GM23338 (cell line): ENCODE measurements at regions not wholly inside any gene's neighbourhood (a gene's known extent, or its start where the extent isn't known, plus 50 kb on each side); places are given as distances from the start of the nearest gene placed in this dataset.

Experiments
- ATAC-seq: fragments of 200-7000 bp; cut with Tn5 transposase; 3 replicates; pipeline ENCODE4 v1.9.1; 2020
- DNase-seq: peaks from one replicate; pipeline ENCODE4 v3.0.0-alpha.2; 2015; ENCODE audit warnings: low spot score
- H2AFZ ChIP-seq: fragments of 200-600 bp; sonication (generic); 2 replicates; pipeline ENCODE4 v1.8.0; 2016; ENCODE audit warnings: antibody characterized with exemption, mild to moderate bottlenecking, moderate library complexity
- H3F3A ChIP-seq: fragments of 200-600 bp; sonication (generic); replicated peaks from 2 replicates; pipeline ENCODE4 v1.8.0; 2017; ENCODE audit warnings: antibody characterized with exemption, mixed run types, low read depth
- H3K27ac ChIP-seq: fragments of 200-600 bp; sonication (generic); 2 replicates; pipeline ENCODE4 v1.6.1; 2016; ENCODE audit warnings: low read depth
- H3K27me3 ChIP-seq: fragments of 200-600 bp; sonication (generic); 2 replicates; pipeline ENCODE4 v1.8.0; 2016; ENCODE audit warnings: mild to moderate bottlenecking, mixed run types, moderate library complexity; ENCODE audit not compliant: insufficient read depth
- H3K36me3 ChIP-seq: fragments of 200-600 bp; sonication (generic); 2 replicates; pipeline ENCODE4 v1.8.0; 2016; ENCODE audit warnings: mild to moderate bottlenecking; ENCODE audit not compliant: insufficient read depth
- H3K4me1 ChIP-seq: fragments of 200-600 bp; sonication (generic); 2 replicates; pipeline ENCODE4 v1.8.0; 2016; ENCODE audit warnings: mild to moderate bottlenecking, moderate library complexity; ENCODE audit not compliant: insufficient read depth
- H3K4me2 ChIP-seq: fragments of 200-600 bp; sonication (generic); 2 replicates; pipeline ENCODE4 v1.7.1; 2017; ENCODE audit warnings: mixed run types
- H3K4me3 ChIP-seq: fragments of 200-600 bp; sonication (generic); 2 replicates; pipeline ENCODE4 v1.6.1; 2016; ENCODE audit warnings: mixed run types
- H3K79me2 ChIP-seq: fragments of 200-600 bp; sonication (generic); replicated peaks from 2 replicates; pipeline ENCODE4 v1.8.0; 2017; ENCODE audit warnings: mild to moderate bottlenecking; ENCODE audit not compliant: insufficient read depth
- H3K9me2 ChIP-seq: fragments of 200-600 bp; sonication (generic); 2 replicates; pipeline ENCODE4 v1.8.0; 2017; ENCODE audit not compliant: insufficient read depth
- H4K20me1 ChIP-seq: fragments of 200-600 bp; sonication (generic); replicated peaks from 2 replicates; pipeline ENCODE4 v1.8.0; 2017; ENCODE audit warnings: mild to moderate bottlenecking; ENCODE audit not compliant: insufficient read depth
- H3K27ac Mint-ChIP-seq: 2 replicates; pipeline ENCODE4 v1.8.0; 2020; ENCODE audit warnings: inconsistent platforms, mild to moderate bottlenecking, moderate library complexity, mixed read lengths
- H3K27me3 Mint-ChIP-seq: 3 replicates; pipeline ENCODE4 v1.8.0; 2022; ENCODE audit warnings: low read depth, mild to moderate bottlenecking, moderate library complexity, mixed read lengths, inconsistent platforms; ENCODE audit not compliant: insufficient read depth, poor library complexity
- H3K36me3 Mint-ChIP-seq: 3 replicates; pipeline ENCODE4 v1.8.0; 2021; ENCODE audit warnings: low read depth, mild to moderate bottlenecking, inconsistent platforms, moderate library complexity, mixed read lengths
- H3K4me1 Mint-ChIP-seq: 3 replicates; pipeline ENCODE4 v1.8.0; 2020; ENCODE audit warnings: mild to moderate bottlenecking, inconsistent platforms, mixed read lengths
- H3K4me3 Mint-ChIP-seq: 3 replicates; pipeline ENCODE4 v1.8.0; 2021; ENCODE audit warnings: moderate library complexity, mild to moderate bottlenecking, inconsistent platforms, mixed read lengths
- H3K9me3 Mint-ChIP-seq: 3 replicates; pipeline ENCODE4 v1.8.0; 2020; ENCODE audit warnings: moderate library complexity, mild to moderate bottlenecking, inconsistent platforms, mixed read lengths
- EZH2 ChIP-seq: fragments of 200-600 bp; sonication (generic); IDR thresholded peaks from one replicate; pipeline ENCODE4 v1.8.0; 2017; ENCODE audit warnings: antibody characterized with exemption, mild to moderate bottlenecking, low read depth; ENCODE audit not compliant: unreplicated experiment
- TF ChIP-seq, protein P1 (sequence below): IDR thresholded peaks from 2 replicates; pipeline ENCODE4 v1.6.1; 2016; ENCODE audit warnings: antibody characterized with exemption
- TF ChIP-seq, protein P2 (sequence below): fragments of 250-450 bp; sonication (Bioruptor Pico); IDR thresholded peaks from 2 replicates; pipeline ENCODE4 v1.5.0; 2020; ENCODE audit warnings: mild to moderate bottlenecking, moderate library complexity
- TF ChIP-seq, protein P3 (sequence below): IDR thresholded peaks from one replicate; pipeline ENCODE4 v1.6.1; 2018; ENCODE audit warnings: antibody characterized with exemption; ENCODE audit not compliant: unreplicated experiment

DNA sequence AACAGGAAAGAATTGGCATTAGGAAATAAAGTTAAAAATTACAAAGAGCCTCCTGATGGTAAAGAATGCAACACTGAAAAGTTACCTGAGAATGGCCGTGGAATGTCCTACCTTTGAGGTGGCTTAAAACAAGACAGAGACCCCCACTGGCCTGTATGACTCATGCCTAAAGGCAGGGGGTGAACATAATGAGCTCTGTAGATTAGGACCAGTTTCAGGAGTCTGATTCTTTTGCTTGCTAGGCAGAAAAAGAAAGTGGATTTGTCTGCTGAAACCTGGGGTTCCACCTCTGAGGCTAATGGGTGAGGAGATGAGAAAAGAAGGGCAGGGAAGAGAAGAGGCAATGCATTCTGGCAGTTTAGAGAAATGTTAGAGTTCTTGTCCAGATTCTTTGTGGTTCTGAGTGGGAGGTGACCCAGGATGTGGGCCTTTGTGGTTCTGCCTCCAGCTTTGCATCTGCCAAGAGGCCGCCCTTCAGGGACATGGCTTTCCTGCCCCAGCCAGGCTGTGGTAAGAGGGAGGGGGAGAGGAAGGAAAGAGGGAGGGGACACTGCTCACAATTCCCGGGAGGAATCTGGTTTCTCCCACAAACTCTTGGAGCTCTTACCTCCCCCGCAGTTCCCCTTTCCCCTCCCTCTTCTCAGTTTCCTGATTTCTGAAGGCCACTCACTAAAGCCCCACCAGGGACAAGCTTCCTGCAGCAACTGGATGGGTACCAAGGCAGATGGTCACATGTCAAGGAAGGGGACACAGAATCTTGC is 109.6 kb downstream of the EFNB1 start:
- Histone ChIP-seq H2AFZ (no peak overlapping the region), H3K9me2 (no peaks in the 10 kb centered on the region), H3K79me2 (no peaks in the 10 kb centered on the region), H3K4me3 (no peak overlapping the region), H3F3A (no peaks in the 10 kb centered on the region), H3K4me1 (no peaks in the 10 kb centered on the region), H3K4me2 (no peak overlapping the region), H3K27me3 (no peaks in the 10 kb centered on the region), H4K20me1 (no peaks in the 10 kb centered on the region), H3K27ac (no peak overlapping the region), H3K36me3 (no peaks in the 10 kb centered on the region)
- Mint-ChIP-seq H3K9me3 (no peaks in the 10 kb centered on the region), H3K27ac (no peak overlapping the region), H3K4me3 (no peak overlapping the region), H3K27me3 (peaks cover 3% of the 10 kb centered on the region), H3K36me3 (no peaks in the 10 kb centered on the region), H3K4me1 (peaks cover 3% of the 10 kb centered on the region; the same call in 2 of the 3 replicates)
- DNase-seq (no peak), ATAC-seq (no peak; the same call in 2 of the 3 replicates)
- TF ChIP-seq, protein P1, sequence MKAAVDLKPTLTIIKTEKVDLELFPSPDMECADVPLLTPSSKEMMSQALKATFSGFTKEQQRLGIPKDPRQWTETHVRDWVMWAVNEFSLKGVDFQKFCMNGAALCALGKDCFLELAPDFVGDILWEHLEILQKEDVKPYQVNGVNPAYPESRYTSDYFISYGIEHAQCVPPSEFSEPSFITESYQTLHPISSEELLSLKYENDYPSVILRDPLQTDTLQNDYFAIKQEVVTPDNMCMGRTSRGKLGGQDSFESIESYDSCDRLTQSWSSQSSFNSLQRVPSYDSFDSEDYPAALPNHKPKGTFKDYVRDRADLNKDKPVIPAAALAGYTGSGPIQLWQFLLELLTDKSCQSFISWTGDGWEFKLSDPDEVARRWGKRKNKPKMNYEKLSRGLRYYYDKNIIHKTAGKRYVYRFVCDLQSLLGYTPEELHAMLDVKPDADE: no peak
- TF ChIP-seq, protein P2, sequence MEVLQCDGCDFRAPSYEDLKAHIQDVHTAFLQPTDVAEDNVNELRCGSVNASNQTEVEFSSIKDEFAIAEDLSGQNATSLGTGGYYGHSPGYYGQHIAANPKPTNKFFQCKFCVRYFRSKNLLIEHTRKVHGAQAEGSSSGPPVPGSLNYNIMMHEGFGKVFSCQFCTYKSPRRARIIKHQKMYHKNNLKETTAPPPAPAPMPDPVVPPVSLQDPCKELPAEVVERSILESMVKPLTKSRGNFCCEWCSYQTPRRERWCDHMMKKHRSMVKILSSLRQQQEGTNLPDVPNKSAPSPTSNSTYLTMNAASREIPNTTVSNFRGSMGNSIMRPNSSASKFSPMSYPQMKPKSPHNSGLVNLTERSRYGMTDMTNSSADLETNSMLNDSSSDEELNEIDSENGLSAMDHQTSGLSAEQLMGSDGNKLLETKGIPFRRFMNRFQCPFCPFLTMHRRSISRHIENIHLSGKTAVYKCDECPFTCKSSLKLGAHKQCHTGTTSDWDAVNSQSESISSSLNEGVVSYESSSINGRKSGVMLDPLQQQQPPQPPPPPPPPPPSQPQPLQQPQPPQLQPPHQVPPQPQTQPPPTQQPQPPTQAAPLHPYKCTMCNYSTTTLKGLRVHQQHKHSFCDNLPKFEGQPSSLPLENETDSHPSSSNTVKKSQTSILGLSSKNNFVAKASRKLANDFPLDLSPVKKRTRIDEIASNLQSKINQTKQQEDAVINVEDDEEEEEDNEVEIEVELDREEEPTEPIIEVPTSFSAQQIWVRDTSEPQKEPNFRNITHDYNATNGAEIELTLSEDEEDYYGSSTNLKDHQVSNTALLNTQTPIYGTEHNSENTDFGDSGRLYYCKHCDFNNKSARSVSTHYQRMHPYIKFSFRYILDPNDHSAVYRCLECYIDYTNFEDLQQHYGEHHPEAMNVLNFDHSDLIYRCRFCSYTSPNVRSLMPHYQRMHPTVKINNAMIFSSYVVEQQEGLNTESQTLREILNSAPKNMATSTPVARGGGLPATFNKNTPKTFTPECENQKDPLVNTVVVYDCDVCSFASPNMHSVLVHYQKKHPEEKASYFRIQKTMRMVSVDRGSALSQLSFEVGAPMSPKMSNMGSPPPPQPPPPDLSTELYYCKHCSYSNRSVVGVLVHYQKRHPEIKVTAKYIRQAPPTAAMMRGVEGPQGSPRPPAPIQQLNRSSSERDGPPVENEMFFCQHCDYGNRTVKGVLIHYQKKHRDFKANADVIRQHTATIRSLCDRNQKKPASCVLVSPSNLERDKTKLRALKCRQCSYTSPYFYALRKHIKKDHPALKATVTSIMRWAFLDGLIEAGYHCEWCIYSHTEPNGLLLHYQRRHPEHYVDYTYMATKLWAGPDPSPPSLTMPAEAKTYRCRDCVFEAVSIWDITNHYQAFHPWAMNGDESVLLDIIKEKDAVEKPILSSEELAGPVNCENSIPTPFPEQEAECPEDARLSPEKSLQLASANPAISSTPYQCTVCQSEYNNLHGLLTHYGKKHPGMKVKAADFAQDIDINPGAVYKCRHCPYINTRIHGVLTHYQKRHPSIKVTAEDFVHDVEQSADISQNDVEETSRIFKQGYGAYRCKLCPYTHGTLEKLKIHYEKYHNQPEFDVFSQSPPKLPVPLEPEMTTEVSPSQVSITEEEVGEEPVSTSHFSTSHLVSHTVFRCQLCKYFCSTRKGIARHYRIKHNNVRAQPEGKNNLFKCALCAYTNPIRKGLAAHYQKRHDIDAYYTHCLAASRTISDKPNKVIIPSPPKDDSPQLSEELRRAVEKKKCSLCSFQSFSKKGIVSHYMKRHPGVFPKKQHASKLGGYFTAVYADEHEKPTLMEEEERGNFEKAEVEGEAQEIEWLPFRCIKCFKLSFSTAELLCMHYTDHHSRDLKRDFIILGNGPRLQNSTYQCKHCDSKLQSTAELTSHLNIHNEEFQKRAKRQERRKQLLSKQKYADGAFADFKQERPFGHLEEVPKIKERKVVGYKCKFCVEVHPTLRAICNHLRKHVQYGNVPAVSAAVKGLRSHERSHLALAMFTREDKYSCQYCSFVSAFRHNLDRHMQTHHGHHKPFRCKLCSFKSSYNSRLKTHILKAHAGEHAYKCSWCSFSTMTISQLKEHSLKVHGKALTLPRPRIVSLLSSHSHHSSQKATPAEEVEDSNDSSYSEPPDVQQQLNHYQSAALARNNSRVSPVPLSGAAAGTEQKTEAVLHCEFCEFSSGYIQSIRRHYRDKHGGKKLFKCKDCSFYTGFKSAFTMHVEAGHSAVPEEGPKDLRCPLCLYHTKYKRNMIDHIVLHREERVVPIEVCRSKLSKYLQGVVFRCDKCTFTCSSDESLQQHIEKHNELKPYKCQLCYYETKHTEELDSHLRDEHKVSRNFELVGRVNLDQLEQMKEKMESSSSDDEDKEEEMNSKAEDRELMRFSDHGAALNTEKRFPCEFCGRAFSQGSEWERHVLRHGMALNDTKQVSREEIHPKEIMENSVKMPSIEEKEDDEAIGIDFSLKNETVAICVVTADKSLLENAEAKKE: no peak
- no peak for TF ChIP-seq EZH2
- TF ChIP-seq, protein P3, sequence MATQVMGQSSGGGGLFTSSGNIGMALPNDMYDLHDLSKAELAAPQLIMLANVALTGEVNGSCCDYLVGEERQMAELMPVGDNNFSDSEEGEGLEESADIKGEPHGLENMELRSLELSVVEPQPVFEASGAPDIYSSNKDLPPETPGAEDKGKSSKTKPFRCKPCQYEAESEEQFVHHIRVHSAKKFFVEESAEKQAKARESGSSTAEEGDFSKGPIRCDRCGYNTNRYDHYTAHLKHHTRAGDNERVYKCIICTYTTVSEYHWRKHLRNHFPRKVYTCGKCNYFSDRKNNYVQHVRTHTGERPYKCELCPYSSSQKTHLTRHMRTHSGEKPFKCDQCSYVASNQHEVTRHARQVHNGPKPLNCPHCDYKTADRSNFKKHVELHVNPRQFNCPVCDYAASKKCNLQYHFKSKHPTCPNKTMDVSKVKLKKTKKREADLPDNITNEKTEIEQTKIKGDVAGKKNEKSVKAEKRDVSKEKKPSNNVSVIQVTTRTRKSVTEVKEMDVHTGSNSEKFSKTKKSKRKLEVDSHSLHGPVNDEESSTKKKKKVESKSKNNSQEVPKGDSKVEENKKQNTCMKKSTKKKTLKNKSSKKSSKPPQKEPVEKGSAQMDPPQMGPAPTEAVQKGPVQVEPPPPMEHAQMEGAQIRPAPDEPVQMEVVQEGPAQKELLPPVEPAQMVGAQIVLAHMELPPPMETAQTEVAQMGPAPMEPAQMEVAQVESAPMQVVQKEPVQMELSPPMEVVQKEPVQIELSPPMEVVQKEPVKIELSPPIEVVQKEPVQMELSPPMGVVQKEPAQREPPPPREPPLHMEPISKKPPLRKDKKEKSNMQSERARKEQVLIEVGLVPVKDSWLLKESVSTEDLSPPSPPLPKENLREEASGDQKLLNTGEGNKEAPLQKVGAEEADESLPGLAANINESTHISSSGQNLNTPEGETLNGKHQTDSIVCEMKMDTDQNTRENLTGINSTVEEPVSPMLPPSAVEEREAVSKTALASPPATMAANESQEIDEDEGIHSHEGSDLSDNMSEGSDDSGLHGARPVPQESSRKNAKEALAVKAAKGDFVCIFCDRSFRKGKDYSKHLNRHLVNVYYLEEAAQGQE: no peak
